Omental fat pad (tissue), 3 donors: ENCODE measurements at regions not wholly inside any gene's neighbourhood (a gene's known extent, or its start where the extent isn't known, plus 50 kb on each side); places are given as distances from the start of the nearest gene placed in this dataset.

Source experiments
- ATAC-seq: fragments of 150-250 bp; one replicate; pipeline ENCODE4 v1.9.1; 2016; ENCODE audit warnings: mild to moderate bottlenecking, moderate library complexity; ENCODE audit not compliant: low FRiP score
- DNase-seq: peaks from one replicate; pipeline ENCODE4 v3.0.0-alpha.2; 2019; ENCODE audit warnings: low spot score
- TF ChIP-seq, protein P1 (sequence below), 3 donors: fragments of 450-650 bp; IDR thresholded peaks; one replicate each; pipeline ENCODE4 v1.5.1; 2016 to 2017; ENCODE audit warnings: antibody characterized with exemption in 3 of 3, mild to moderate bottlenecking in 3 of 3, moderate library complexity in 2 of 3

DNA sequence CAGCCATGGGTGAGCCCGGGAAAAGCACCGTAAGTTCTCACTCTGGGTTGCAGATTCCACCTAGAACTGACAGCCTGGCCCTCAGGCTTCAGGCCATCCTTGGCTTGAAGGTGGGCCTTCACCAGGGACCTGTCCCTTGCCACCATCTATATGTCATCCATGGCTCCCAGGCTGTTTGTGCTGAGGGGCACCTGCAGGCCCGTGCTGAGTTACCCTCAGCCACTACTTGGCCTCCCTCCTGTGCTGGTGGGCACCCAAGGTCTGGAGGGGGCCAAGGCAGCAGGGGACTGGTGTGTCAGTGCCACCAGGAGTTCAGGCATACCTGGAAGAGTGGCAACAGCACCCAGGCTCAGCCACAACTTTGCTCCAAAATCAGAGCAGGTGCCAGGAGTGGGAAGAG lies 326.2 kb upstream of the SMIM21 start:
- DNase-seq (no peak), ATAC-seq (no peak)
- TF ChIP-seq, protein P1, sequence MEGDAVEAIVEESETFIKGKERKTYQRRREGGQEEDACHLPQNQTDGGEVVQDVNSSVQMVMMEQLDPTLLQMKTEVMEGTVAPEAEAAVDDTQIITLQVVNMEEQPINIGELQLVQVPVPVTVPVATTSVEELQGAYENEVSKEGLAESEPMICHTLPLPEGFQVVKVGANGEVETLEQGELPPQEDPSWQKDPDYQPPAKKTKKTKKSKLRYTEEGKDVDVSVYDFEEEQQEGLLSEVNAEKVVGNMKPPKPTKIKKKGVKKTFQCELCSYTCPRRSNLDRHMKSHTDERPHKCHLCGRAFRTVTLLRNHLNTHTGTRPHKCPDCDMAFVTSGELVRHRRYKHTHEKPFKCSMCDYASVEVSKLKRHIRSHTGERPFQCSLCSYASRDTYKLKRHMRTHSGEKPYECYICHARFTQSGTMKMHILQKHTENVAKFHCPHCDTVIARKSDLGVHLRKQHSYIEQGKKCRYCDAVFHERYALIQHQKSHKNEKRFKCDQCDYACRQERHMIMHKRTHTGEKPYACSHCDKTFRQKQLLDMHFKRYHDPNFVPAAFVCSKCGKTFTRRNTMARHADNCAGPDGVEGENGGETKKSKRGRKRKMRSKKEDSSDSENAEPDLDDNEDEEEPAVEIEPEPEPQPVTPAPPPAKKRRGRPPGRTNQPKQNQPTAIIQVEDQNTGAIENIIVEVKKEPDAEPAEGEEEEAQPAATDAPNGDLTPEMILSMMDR (IDR thresholded peaks at IDR 0.05) = no peak

DNA sequence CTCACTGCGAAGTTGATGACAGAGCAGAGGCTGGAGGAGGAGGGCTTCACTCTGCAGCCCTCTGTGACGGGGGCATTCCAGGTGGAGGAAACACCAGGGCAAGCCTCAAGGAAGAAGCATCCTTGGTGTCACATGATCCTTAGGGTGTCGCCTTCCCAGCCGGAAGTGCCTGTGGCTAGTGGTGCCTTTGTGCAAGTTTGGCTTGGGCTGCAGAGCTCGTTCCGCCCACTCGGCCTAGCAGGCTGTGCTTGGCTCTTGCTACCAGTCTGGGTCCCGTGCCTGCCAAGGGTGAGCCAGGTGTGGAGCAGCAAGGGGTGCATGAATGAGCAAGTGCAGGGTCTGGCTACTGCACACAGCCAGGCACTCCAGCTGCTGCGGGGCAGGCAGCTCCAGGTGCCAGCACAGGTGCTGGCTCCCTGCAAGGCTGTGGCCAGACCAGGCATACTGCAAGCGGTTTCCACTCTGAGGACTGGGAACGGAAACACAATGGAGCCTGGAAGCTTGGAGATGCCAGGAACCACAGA lies 325.3 kb upstream of the SMIM21 start:
- no peak for DNase-seq
- TF ChIP-seq, protein P1 (IDR thresholded peaks at IDR 0.05) = no peak
- ATAC-seq = no peak

DNA sequence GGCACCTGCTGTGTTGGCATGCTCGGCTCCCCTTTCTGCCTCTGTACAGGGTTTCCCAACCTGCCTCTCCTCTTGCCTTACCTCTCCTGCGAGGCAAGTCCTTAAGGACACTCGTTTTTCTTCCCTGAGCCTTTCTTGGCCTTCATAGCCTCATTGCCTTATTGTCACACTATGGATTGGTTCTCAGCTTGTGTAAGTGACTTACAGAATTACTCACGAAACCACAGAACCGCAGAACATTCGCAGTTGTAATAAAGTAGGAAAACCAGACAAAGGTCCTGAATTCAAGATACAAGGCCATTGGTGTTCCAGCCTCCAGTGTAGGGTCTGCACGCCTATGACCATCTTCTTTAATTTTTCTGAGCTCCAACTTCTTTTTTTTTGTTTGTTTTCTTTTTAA lies 317.6 kb upstream of the SMIM21 start:
- TF ChIP-seq, protein P1 (IDR thresholded peaks at IDR 0.05) = no peak
- ATAC-seq = no peak
- no peak for DNase-seq

DNA sequence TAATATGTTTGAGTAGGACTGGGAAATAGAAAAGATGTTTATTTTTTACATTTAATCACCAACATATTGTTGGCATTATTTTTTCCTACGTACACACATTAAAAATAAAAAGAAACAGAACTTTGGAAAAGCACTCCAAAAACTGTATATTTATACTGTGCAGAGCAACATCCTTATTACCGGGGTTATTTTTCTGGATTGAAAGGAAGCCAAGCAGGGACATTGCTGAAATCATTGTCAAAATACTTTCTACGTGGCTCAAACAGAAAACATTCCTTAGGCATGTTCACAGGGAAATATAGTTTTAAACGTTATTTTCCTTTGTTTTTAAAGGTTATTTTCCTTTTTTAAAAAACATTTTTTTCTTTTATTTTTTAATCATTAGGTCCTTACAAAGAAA lies 315.0 kb upstream of the SMIM21 start:
- TF ChIP-seq, protein P1 (IDR thresholded peaks at IDR 0.05) = no peak
- ATAC-seq = no peak
- DNase-seq = no peak

DNA sequence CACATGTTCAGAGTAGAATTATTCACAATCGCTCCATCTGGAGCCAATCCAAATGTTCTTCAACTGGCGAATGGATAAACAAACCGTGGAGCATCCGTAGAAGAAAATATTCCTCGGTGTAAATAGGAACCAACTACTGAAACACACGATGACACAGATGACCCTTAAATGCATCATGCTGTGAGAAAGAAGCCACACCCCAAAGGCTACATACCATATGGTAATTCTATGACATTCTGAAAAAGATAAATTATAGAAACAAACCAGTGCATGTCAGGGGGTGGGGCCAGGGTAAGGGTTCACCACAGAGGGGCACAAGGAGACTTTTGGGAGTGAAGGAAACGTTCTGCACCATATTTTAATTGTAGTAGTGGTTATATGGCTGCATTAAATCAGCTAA lies 312.2 kb upstream of the SMIM21 start:
- DNase-seq (no peak), ATAC-seq (no peak)
- TF ChIP-seq, protein P1 (IDR thresholded peaks at IDR 0.05) = no peak

DNA sequence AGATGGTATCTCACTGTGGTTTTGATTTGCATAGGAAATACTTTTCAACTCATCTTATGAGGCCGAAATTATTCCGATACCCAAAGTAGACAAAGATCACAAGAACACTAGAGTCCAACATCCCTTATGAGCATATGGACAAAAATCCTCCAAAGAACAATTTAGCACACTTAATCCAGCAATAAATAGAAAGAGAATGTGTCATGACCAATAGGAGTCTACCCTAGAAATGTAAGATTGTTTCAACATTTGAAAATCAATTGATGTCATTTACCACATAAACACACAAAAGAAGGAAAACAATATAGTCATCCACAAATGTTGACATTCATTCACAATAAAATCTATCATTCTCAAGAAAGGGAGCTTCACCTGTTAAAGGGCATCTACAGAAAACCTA lies 307.8 kb upstream of the SMIM21 start:
- DNase-seq = no peak
- TF ChIP-seq, protein P1 (IDR thresholded peaks at IDR 0.05) = no peak
- no peak for ATAC-seq

DNA sequence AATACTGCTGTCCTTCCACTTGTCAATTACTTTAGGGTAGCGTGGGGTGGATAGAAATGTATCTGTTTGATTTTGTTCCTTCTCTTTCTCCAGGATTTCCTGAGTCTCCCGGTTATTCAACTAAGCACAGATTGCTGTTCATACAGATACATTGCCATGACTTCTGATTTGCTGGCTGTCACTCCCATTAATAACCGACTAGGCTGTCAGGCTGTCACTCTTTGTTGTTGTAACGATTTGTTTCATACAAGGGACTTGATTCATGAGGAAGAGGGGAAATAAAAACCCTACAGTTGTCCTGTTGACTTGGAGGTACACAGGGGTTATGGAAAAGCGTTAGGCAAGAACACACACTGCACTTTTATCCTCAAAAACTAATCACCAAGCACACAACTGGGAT lies 302.7 kb upstream of the SMIM21 start:
- ATAC-seq = no peak
- no peak for DNase-seq
- TF ChIP-seq, protein P1 (IDR thresholded peaks at IDR 0.05) = no peak
